ENCODE measurements at regions not wholly inside any gene's neighbourhood (a gene's known extent, or its start where the extent isn't known, plus 50 kb on each side); places are given as distances from the start of the nearest gene placed in this dataset.

GRCh38 chr6:91575032-91575431, 988.2 kb upstream of the MAP3K7 start:
- Histone ChIP-seq H3K27me3 (no peaks in the 10 kb centered on the region), H3K4me1 (no peaks in the 10 kb centered on the region; the same call in 1 of the 2 replicates), H3K4me3 (no peak overlapping the region), H3K27ac (no peak overlapping the region), H3K36me3 (no peaks in the 10 kb centered on the region), H3K9me3 (replicated peaks) (peaks cover 3% of the 10 kb centered on the region; the same call in 1 of the 2 replicates)
- no peak for DNase-seq

- no peak overlapping the region for H3K27ac ChIP-seq
- peaks cover 3% of the 10 kb centered on the region; the same call in 1 of the 2 replicates for H3K9me3 ChIP-seq (replicated peaks)
- DNase-seq: no peak
- H3K4me3 ChIP-seq: no peak overlapping the region
- no peaks in the 10 kb centered on the region for H3K36me3 ChIP-seq
- H3K27me3 ChIP-seq: no peaks in the 10 kb centered on the region
- H3K4me1 ChIP-seq: peaks cover 9% of the 10 kb centered on the region
Observed at GRCh38 chr6:91573826-91574416, 987.0 kb upstream of the MAP3K7 start.

DNA sequence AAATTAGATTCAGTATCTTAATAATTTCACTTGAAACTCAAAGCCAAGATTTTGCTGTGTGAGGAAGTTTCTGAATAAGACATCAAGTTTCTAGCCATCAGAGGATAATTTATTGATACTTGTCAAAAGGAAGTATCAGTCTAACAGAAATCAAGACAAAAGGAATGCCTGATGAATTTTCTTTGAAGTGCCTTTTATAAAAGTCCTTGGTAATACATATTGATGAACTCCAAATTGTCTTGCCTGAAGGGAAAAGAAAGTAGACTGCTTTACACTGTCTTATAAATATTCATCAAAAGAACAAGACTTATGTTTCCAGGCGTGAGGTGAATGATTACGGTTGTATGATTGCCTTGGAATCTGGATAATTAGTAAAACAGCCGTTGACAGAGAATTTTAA, 986.0 kb upstream of the MAP3K7 start:
- H3K27me3 ChIP-seq: no peaks in the 10 kb centered on the region
- H3K9me3 ChIP-seq (replicated peaks): no peaks in the 10 kb centered on the region; the same call in 1 of the 2 replicates
- H3K4me1 ChIP-seq: peaks cover 14% of the 10 kb centered on the region
- no peak overlapping the region for H3K4me3 ChIP-seq
- H3K36me3 ChIP-seq: no peaks in the 10 kb centered on the region
- no peak overlapping the region for H3K27ac ChIP-seq
- no peak for DNase-seq

GRCh38 chr6:91569071-91569470, 982.2 kb upstream of the MAP3K7 start:
- Histone ChIP-seq H3K27ac (peak overlapping the region; percentile 90), H3K36me3 (no peaks in the 10 kb centered on the region), H3K9me3 (replicated peaks) (no peaks in the 10 kb centered on the region; the same call in 1 of the 2 replicates), H3K27me3 (no peaks in the 10 kb centered on the region), H3K4me3 (no peak overlapping the region), H3K4me1 (peaks cover 17% of the 10 kb centered on the region)
- peak; percentile 73 to 78 for DNase-seq

- Histone ChIP-seq H3K27ac (no peak overlapping the region), H3K36me3 (no peaks in the 10 kb centered on the region), H3K4me3 (no peak overlapping the region), H3K9me3 (replicated peaks) (no peaks in the 10 kb centered on the region; the same call in 1 of the 2 replicates), H3K27me3 (no peaks in the 10 kb centered on the region), H3K4me1 (peaks cover 17% of the 10 kb centered on the region)
- DNase-seq: no peak
Observed at GRCh38 chr6:91566467-91566866, 979.6 kb upstream of the MAP3K7 start.

GRCh38 chr6:91565207-91565606, 978.3 kb upstream of the MAP3K7 start:
- Histone ChIP-seq H3K36me3 (no peaks in the 10 kb centered on the region), H3K4me1 (peaks cover 17% of the 10 kb centered on the region), H3K9me3 (replicated peaks) (peaks cover 6% of the 10 kb centered on the region; the same call in 1 of the 2 replicates), H3K4me3 (no peak overlapping the region), H3K27ac (no peak overlapping the region), H3K27me3 (no peaks in the 10 kb centered on the region)
- DNase-seq: no peak

DNA sequence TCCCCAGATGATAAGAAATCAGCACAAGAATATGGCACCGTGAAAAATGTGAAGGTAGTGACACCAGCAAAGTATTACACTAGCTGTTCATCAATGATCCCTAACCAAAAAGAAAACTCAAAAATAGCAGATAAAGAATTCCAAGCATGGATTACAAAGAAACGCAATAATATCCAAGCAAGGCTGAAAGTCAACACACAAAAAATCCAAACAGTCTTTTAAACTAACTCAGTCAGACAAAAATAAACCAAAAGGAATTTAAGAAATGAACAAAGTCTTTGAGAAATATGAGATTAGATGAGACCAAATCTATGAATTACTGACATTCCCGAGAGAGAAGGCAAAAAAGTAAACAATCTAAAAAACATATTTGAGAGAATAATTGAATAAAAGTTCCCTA, 976.1 kb upstream of the MAP3K7 start:
- H3K9me3 ChIP-seq (replicated peaks): peaks cover 6% of the 10 kb centered on the region; the same call in 1 of the 2 replicates
- no peak overlapping the region for H3K27ac ChIP-seq
- H3K4me1 ChIP-seq: 0 out of 2 replicates have a peak, but pooled peaks cover 3% of the 10 kb centered on the region
- no peaks in the 10 kb centered on the region for H3K27me3 ChIP-seq
- no peak for DNase-seq
- no peak overlapping the region for H3K4me3 ChIP-seq
- H3K36me3 ChIP-seq: no peaks in the 10 kb centered on the region

GRCh38 chr6:91560409-91560808, 973.5 kb upstream of the MAP3K7 start:
- Histone ChIP-seq H3K36me3 (no peaks in the 10 kb centered on the region), H3K27me3 (no peaks in the 10 kb centered on the region), H3K27ac (no peak overlapping the region), H3K9me3 (replicated peaks) (peaks cover 6% of the 10 kb centered on the region; the same call in 1 of the 2 replicates), H3K4me1 (no peaks in the 10 kb centered on the region), H3K4me3 (no peak overlapping the region)
- no peak for DNase-seq

DNA sequence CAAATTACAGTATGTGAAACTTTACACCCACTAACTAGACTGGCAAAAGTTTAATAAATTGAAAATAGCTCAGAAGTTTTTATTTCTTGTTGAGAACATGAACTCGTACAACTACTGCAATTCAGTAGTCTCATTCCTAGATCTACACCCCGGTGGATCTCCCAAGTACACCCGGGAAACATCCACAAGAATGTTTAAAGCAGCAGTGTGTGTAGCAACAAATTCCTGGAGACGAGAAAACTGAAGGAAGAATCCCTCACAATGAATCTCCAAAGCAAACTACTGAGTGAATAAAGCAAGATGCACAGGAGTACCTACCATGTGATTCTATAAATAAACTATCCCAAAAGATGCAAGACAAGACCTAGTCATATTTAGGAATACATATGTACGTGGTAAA, 954.0 kb upstream of the MAP3K7 start:
- DNase-seq: no peak
- Histone ChIP-seq H3K4me3 (no peak overlapping the region), H3K27ac (no peak overlapping the region), H3K9me3 (replicated peaks) (peaks cover 9% of the 10 kb centered on the region; the same call in 1 of the 2 replicates), H3K4me1 (peaks cover 22% of the 10 kb centered on the region), H3K27me3 (no peaks in the 10 kb centered on the region), H3K36me3 (no peaks in the 10 kb centered on the region; the same call in 1 of the 2 replicates)

DNA sequence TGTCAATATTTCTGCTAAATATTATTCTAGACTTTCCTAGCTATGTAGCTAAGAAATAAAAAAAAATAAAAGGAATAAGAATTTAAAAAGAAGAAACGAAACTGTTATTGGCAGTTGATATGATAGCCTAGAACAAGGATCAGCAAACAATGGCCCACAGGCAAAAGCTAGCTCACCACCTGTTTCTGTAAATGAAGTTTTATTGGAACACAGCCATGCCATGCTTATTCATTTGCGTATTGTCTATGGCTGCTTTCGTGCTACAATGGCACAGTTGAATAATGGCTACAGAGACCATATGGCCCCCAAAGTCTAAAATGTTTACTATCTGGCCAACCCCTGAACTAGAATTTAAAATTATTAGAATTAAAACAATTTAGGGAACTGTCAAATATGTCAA, 952.6 kb upstream of the MAP3K7 start:
- no peaks in the 10 kb centered on the region; the same call in 1 of the 2 replicates for H3K36me3 ChIP-seq
- H3K27me3 ChIP-seq: no peaks in the 10 kb centered on the region
- peaks cover 11% of the 10 kb centered on the region for H3K4me1 ChIP-seq
- H3K9me3 ChIP-seq (replicated peaks): peaks cover 9% of the 10 kb centered on the region; the same call in 1 of the 2 replicates
- H3K27ac ChIP-seq: peak overlapping the region; percentile 57
- DNase-seq: peak; percentile 65 to 86
- H3K4me3 ChIP-seq: no peak overlapping the region

- H3K4me1 ChIP-seq: peaks cover 11% of the 10 kb centered on the region
- peak overlapping the region; percentile 57 for H3K27ac ChIP-seq
- H3K9me3 ChIP-seq (replicated peaks): peaks cover 9% of the 10 kb centered on the region; the same call in 1 of the 2 replicates
- H3K36me3 ChIP-seq: no peaks in the 10 kb centered on the region; the same call in 1 of the 2 replicates
- DNase-seq: peak; percentile 29 to 52
- H3K4me3 ChIP-seq: no peak overlapping the region
- H3K27me3 ChIP-seq: no peaks in the 10 kb centered on the region
Observed at GRCh38 chr6:91538622-91539021, 951.8 kb upstream of the MAP3K7 start.

- Histone ChIP-seq H3K4me1 (peaks cover 7% of the 10 kb centered on the region), H3K36me3 (no peaks in the 10 kb centered on the region; the same call in 1 of the 2 replicates), H3K27ac (no peak overlapping the region), H3K4me3 (no peak overlapping the region), H3K27me3 (no peaks in the 10 kb centered on the region), H3K9me3 (replicated peaks) (peaks cover 11% of the 10 kb centered on the region; the same call in 1 of the 2 replicates)
- no peak for DNase-seq
Observed at GRCh38 chr6:91534614-91535013, 947.7 kb upstream of the MAP3K7 start.

DNA sequence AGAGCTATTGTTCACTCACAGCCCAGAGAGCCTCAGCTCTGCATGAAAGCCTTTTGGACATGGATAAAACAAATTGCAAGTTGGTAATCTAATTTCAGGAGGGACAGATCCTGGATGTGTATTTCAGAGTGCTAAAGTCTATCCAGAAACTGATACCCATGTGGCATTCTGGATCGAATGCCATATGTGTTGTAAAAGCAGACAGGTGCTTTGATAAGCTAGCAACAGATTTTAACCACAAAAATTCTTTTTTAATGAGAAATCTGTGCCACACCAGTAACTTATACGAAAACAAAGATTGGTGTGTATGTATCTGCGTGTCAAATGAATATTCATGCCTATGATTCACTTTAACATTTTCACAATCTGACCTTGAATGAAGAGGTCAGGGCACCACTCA, 936.6 kb upstream of the MAP3K7 start:
- Histone ChIP-seq H3K36me3 (no peaks in the 10 kb centered on the region), H3K27ac (peak overlapping the region; percentile 75), H3K4me1 (peaks cover 22% of the 10 kb centered on the region), H3K9me3 (replicated peaks) (peaks cover 2% of the 10 kb centered on the region; the same call in 1 of the 2 replicates), H3K4me3 (no peak overlapping the region), H3K27me3 (no peaks in the 10 kb centered on the region)
- DNase-seq: peak; percentile 52 to 80

GRCh38 chr6:91521999-91522398, 935.1 kb upstream of the MAP3K7 start:
- peaks cover 2% of the 10 kb centered on the region; the same call in 1 of the 2 replicates for H3K9me3 ChIP-seq (replicated peaks)
- peaks cover 22% of the 10 kb centered on the region for H3K4me1 ChIP-seq
- no peak for DNase-seq
- no peak overlapping the region for H3K4me3 ChIP-seq
- H3K27ac ChIP-seq: no peak overlapping the region
- no peaks in the 10 kb centered on the region for H3K36me3 ChIP-seq
- no peaks in the 10 kb centered on the region for H3K27me3 ChIP-seq

GRCh38 chr6:91509711-91510110, 922.8 kb upstream of the MAP3K7 start:
- Histone ChIP-seq H3K4me3 (no peak overlapping the region), H3K36me3 (no peaks in the 10 kb centered on the region), H3K9me3 (replicated peaks) (no peaks in the 10 kb centered on the region), H3K27me3 (no peaks in the 10 kb centered on the region), H3K4me1 (no peaks in the 10 kb centered on the region), H3K27ac (no peak overlapping the region)
- DNase-seq: no peak

DNA sequence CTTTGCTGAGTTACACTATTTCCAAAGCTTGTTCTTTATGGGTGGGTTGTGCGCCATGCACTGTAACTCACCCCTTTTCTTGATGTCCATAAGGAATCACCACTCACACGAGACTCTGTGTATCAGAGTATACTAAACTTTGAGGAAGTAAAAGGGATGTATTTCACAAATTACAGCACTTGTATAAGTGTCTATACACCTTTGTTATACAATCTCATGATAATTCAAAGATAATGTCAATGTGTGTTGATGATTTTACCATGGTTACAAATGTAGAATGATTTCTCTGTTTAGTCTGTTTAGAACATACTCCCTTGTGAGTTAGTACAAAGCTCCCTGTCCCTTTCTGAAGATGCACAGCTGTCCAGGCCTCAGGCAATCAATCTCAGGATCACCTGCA, 922.2 kb upstream of the MAP3K7 start:
- Histone ChIP-seq H3K4me3 (no peak overlapping the region), H3K36me3 (no peaks in the 10 kb centered on the region), H3K27me3 (no peaks in the 10 kb centered on the region), H3K9me3 (replicated peaks) (no peaks in the 10 kb centered on the region), H3K4me1 (no peaks in the 10 kb centered on the region), H3K27ac (no peak overlapping the region)
- DNase-seq: no peak
